ENCODE measurements at regions not wholly inside any gene's neighbourhood (a gene's known extent, or its start where the extent isn't known, plus 50 kb on each side); places are given as distances from the start of the nearest gene placed in this dataset.

DNA sequence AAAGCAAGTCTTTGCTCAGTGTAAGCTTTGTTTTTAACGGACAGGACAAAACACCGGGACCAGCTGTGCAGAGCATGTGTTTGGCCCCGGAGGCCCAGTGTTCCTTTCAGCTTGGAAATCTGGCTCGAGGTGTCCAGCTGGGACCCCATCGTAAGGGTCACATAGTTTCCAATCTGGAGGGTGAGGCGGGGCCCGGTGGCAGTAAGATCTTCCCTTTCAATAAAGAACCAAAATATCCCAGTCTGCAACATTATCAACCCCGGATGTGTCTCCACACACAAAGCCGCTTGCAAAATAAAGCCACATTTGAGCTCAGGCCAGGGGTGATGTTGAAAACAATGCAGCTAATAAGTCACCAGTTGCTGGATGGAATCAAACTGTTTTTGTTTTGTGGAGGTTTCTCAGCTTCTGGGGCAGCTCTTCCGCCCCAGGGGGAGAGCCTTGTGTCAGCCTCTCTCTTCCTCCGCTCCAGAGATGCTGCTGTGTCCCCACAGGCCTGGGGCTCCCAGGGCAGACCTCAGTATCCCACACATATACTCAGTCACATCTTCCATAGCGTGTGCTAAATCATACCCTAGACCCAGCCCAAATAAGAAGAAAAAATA lies 138.6 kb upstream of the GLI2 start:
- POLR2A ChIA-PET: no interaction called here
- H4K20me1 ChIP-seq (ENCODE audit: control insufficient read depth, insufficient read depth): no peaks in the 10 kb centered on the region
- WGBS (ENCODE audit: insufficient coverage, insufficient replicate concordance, low lambda C conversion rate, missing lambda C conversion rate): 29% methylated on average over 12 of the region's 12 CpGs
- DNase-seq (ENCODE audit: low read depth, low spot score): no peak
- SMC1A ChIA-PET (ENCODE audit: uncharacterized antibody, unreplicated experiment): no interaction called here
- RAD21 ChIA-PET (ENCODE audit: unreplicated experiment): no interaction called here
- CTCF ChIA-PET: no interaction called here
- no peak overlapping the region for H3K9ac ChIP-seq (ENCODE audit: control insufficient read depth, insufficient read depth, low read length)
- ATAC-seq: no peak
- no peak overlapping the region for H3K4me2 ChIP-seq (ENCODE audit: control insufficient read depth, insufficient read depth)
- no peak overlapping the region for H2AFZ ChIP-seq (ENCODE audit: control insufficient read depth, low read depth, low read length)
- H3K9me3 ChIP-seq (replicated peaks; ENCODE audit: control insufficient read depth, insufficient read depth, low read length): no peaks in the 10 kb centered on the region
- in situ Hi-C loops (cut with MboI): no loop called here
- no peaks in the 10 kb centered on the region for H3K79me2 ChIP-seq (ENCODE audit: control insufficient read depth, insufficient read depth, low read length)
- intact Hi-C loops (cut with micrococcal nuclease; ENCODE audit: unreplicated experiment): no loop called here
- peaks cover 0 to 11% of the 10 kb centered on the region in 2 experiments; a peak in 2 of 4 replicates for H3K27me3 ChIP-seq (replicated peaks in 1 of 2; ENCODE audit: control insufficient read depth in 2 of 2, insufficient read depth in 2 of 2, low read length in 1 of 2)
- no TSS peak for BruUV-seq (replicated peaks)
- no peaks in the 10 kb centered on the region for H3K4me1 ChIP-seq (ENCODE audit: control insufficient read depth, insufficient read depth, low read length)
- H3K36me3 ChIP-seq (ENCODE audit: control insufficient read depth in 2 of 2, insufficient read depth in 2 of 2, low read length in 1 of 2): no peaks in the 10 kb centered on the region
- H3K4me3 ChIP-seq: no peak overlapping the region
- H3K27ac ChIP-seq (ENCODE audit: control insufficient read depth, insufficient read depth): no peak overlapping the region
- no peak for FAIRE-seq
- no peak for TF ChIP-seq TCF3 (IDR thresholded peaks at IDR 0.05; ENCODE audit: borderline replicate concordance, insufficient read depth, low read depth, low read length)
- no peak for TF ChIP-seq POU2F2 (IDR thresholded peaks at IDR 0.05; ENCODE audit: borderline replicate concordance, low read depth, low read length)
- TF ChIP-seq NFYA (IDR thresholded peaks at IDR 0.05; ENCODE audit: borderline replicate concordance, low read depth, low read length): no peak
- TF ChIP-seq YBX1 (IDR thresholded peaks at IDR 0.05): no peak
- no peak for TF ChIP-seq IKZF2 (IDR thresholded peaks at IDR 0.05)
- TF ChIP-seq NFYB (IDR thresholded peaks at IDR 0.05; ENCODE audit: insufficient read depth, low read depth, low read length): no peak
- TF ChIP-seq ZNF24 (IDR thresholded peaks at IDR 0.05): no peak

DNA sequence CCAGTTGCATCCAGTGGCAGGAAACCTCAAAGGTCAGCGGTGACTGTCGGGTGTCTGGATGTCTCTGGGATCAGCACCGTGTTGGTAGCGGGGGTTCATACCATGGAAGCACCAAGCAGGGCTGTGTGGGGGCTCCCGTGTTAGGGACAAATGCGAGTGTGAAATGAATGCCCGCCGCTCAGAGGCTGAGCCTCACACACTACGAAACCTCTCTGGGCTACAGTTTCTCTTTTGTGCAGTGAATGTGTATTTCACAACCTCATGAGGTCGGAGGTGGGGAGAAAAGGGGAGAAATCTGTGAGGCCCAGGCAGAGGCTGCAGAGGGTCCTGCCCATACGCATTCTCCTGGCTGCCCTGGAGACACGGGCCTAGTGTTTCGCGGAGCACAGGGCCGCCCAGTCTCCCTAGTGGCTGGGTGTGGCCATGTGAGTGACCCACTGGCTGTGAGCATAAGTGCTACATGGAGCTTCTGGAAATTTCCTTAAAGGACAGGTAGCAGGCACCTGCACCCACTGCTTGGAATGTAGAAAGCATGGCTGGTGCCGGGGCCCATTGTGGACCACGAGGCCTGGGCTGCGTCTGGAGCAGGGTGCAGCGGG lies 138.0 kb upstream of the GLI2 start:
- H3K79me2 ChIP-seq (ENCODE audit: control insufficient read depth, insufficient read depth, low read length): no peaks in the 10 kb centered on the region
- BruUV-seq (replicated peaks): no TSS peak
- FAIRE-seq: no peak
- H3K36me3 ChIP-seq (ENCODE audit: control insufficient read depth in 2 of 2, insufficient read depth in 2 of 2, low read length in 1 of 2): no peaks in the 10 kb centered on the region
- H3K4me2 ChIP-seq (ENCODE audit: control insufficient read depth, insufficient read depth): no peak overlapping the region
- SMC1A ChIA-PET (ENCODE audit: uncharacterized antibody, unreplicated experiment): no interaction called here
- intact Hi-C loops (cut with micrococcal nuclease; ENCODE audit: unreplicated experiment) (no loop called here), in situ Hi-C loops (cut with MboI) (no loop called here)
- H3K4me3 ChIP-seq: no peak overlapping the region
- CTCF ChIA-PET: no interaction called here
- ATAC-seq: no peak
- WGBS (ENCODE audit: insufficient coverage, insufficient replicate concordance, low lambda C conversion rate, missing lambda C conversion rate): 38% methylated on average over 19 of the region's 19 CpGs
- no peaks in the 10 kb centered on the region for H3K9me3 ChIP-seq (replicated peaks; ENCODE audit: control insufficient read depth, insufficient read depth, low read length)
- no peak for DNase-seq (ENCODE audit: low read depth, low spot score)
- no peaks in the 10 kb centered on the region for H4K20me1 ChIP-seq (ENCODE audit: control insufficient read depth, insufficient read depth)
- H3K4me1 ChIP-seq (ENCODE audit: control insufficient read depth, insufficient read depth, low read length): no peaks in the 10 kb centered on the region
- no peak overlapping the region for H3K9ac ChIP-seq (ENCODE audit: control insufficient read depth, insufficient read depth, low read length)
- no peak overlapping the region for H3K27ac ChIP-seq (ENCODE audit: control insufficient read depth, insufficient read depth)
- H2AFZ ChIP-seq (ENCODE audit: control insufficient read depth, low read depth, low read length): no peak overlapping the region
- RAD21 ChIA-PET (ENCODE audit: unreplicated experiment): no interaction called here
- H3K27me3 ChIP-seq (replicated peaks in 1 of 2; ENCODE audit: control insufficient read depth in 2 of 2, insufficient read depth in 2 of 2, low read length in 1 of 2): peaks cover 0 to 11% of the 10 kb centered on the region in 2 experiments; a peak in 2 of 4 replicates
- POLR2A ChIA-PET: no interaction called here
- TF ChIP-seq BCL3 (IDR thresholded peaks at IDR 0.05; ENCODE audit: borderline replicate concordance, insufficient read depth, low read depth, low read length, poor library complexity, severe bottlenecking): no peak
- TF ChIP-seq RELB (IDR thresholded peaks at IDR 0.05; ENCODE audit: low read depth): no peak
- no peak for TF ChIP-seq WRNIP1 (IDR thresholded peaks at IDR 0.05; ENCODE audit: borderline replicate concordance, low read depth, low read length)

Measured in GM12878 (cell line).